GM19240 (cell line): ENCODE measurements at regions not wholly inside any gene's neighbourhood (a gene's known extent, or its start where the extent isn't known, plus 50 kb on each side); places are given as distances from the start of the nearest gene placed in this dataset.
"Not testable (repeated sequence)": the region's sequence is repeated elsewhere in the genome, so short reads cannot be mapped to it uniquely, and the experiment has no call there.

Source experiments
- DNase-seq: peaks from one replicate; pipeline ENCODE4 v3.0.0; 2011; ENCODE audit warnings: low spot score; ENCODE audit not compliant: insufficient read length

DNA sequence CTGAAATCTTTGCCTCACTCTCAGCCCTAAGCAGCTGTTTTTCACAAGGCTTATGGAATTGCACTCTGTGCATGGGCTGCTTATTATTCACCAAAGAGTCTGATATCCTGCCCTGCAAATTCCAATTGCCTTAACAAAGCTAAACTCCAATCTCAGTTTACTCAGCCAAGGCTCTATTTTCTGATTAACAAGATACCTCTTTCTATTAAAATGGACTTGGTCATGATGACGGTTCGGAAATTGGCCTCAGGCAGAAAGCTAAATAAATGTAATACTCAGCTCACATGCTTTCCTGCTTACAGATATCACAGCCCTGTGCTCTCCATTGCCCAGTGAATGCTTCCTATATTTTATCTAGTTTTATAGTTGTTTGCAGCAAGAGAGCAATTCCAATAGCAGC, 1270.8 kb downstream of the PCDH9 start:
- DNase-seq, result no peak

DNA sequence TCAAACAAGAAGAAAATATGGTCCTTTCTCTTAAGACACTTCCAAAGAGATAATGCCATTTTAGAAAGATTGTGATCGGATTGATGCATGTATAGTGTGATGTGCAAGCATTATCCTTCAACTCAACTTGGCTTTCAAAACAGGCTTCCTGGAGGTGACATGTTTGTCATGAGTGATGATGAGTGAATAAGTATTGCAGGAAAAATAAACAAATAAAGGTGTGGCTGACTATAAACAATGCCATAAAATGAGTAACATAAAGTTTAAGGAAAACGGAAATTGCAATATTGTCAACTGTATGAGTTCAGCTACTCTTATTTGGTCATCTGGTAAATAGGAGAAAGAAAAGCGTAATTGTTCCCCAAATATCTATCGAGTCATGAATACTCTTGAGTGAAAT, 1283.7 kb downstream of the PCDH9 start:
- DNase-seq, result no peak

DNA sequence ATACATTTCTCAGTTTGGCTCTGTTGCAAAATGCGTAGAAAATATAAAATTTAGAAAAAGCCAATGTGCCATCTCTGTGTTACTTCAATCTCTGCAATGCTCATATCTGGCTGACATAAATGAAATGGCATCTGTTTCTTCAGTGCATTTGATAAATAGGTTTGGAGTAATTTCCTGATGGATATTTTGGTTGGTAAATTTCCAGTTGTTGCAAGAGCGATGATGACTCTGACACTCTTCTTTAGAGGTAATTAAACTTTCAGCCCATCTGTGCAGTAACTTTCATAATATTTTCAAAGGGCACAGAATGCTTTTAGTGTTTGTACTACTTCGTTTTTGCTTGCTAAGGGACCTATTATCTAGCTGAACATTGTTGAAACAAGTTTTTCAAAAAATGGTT, 1286.4 kb downstream of the PCDH9 start:
- DNase-seq, result no peak

DNA sequence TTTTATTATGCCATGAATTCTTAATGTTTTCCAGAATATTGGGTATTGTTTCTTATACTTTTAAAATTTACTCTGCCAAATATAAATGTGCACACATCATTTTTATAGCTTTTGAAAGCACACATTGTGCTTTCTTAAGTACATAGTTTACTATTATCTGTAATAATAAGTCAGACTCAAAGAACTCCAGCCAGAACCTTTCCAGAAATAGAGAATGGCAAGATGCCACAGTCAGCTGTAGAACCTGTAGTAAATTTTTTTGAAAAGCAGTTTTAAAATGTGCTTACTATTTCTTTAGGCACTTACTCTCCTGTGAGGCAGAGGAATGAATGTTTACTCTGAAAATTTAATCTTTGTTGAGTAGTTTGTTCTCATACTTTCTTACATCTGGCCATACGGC, 1287.1 kb downstream of the PCDH9 start:
- no peak for DNase-seq

DNA sequence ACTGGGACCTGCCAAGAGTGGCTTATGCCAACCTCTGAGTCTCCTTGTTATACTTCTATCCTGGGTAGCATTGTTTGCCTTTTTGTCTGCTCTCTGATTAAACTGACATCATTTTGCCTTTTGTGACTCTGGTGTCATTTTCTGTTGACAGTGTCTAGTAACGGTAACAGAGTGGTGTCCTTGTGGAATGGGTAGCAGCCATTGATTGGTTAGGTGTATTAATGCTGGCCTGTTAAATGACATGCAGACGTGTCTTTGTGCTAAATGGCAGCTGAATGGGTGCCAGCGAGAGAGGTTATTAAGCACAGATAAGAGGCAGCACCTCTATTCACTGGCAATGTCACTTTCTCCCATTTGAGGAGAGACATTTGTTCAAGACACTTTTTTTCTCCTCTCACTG, 1289.4 kb downstream of the PCDH9 start:
- no peak for DNase-seq

DNA sequence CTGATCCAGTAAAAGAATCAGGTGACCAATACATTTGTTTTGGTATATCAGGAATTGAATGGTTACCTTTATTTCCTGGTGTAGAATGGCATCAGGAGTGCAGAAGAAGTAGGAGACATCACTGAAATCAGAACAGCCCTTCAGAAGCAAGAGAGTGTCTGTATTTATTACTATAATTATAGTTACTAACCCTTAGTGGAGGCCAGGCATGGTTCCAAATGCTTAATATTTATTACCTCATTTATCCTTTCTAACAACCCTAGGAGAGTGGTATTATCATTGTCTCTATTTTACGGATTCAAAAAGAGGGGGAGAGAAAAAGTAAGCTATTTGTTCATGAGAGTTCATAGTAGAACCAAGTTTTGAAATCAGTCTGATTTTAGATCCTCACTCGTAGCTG, 1292.9 kb downstream of the PCDH9 start:
- DNase-seq, result no peak

DNA sequence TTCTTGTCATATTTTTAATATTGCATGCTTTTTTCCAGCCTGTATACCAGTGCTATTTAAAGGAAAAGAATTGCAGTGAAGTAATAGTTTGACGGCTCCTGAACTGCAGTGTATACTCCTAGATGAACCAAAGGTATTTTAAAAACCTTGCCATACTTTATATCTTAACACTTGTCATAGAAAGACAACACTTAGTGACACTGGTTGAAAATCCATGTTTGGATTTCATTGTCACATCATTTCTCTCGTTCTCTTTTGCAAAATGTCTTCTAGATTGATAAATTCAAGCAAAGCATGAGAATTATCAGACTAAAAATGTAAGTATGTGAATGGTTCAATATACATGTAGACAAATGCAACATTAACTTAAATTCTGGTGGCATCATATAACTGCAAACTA, 1293.9 kb downstream of the PCDH9 start:
- no peak for DNase-seq

DNA sequence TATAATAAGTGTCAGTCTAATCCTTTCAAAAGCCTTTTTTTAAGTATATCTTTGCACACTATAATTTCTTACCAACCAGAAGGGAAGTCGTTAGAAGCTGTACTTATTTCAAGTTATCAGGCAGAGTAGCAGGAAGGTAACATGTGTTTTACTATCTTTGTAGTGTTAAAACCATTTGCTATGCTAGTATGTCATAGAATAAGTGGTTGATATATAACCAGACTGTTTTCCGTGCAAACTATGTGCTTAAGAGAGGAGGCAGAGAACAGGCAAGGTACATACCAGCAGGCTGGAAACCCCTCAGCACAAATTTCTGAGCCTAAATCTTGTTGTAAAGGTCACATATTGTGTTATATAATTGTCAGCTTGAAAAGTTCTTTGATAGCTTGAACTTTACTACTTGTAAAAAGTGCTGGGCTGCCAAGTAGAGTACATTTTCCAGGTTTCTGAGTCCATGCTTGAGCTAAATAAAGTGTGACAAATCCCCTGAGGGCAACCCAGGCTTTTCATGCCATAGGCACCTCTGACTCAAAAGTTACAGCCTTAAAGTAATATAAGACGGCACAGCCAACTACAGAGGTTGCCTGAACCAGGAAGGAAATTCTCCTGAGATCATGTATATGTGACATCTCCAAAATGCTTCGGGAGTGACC, 1297.4 kb downstream of the PCDH9 start:
- no peak for DNase-seq

DNA sequence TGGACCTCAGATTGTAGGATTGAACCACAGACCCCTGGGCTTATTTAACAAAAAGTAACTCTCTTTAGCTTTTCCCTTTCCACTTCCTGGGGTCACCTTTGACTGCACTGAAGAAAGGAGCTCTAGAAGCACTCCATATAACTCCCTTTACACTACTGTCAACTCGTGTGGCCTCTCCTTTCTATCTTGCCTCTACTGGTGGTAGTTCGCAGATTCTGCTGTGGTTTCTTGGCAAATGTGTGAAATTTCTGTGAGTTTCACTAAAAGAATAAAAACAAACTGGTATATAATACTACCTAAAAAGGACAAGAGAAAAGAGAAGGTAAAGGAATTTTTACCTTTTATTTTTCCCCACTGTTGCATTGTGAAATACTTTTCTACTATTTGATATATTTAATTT, 1298.1 kb downstream of the PCDH9 start:
- DNase-seq, result no peak

DNA sequence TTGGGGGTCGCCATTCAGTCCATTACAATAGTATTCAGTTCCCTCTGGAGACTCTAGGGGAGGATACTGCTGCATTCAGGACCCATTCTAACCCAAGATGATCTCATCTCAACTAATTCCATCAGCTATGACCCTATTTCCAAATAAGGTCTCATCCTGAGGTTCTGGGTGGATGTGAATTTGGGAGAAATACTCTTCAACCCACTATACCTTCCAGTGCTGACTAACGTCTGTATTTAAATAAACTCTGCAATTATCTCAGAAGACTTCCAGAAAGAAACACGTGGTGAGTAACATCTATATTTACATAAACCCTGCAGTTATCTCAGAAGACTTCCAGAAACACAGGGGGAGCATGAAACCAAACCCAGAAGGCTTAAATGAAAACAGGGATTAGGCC, 1300.7 kb downstream of the PCDH9 start:
- DNase-seq, result no peak

DNA sequence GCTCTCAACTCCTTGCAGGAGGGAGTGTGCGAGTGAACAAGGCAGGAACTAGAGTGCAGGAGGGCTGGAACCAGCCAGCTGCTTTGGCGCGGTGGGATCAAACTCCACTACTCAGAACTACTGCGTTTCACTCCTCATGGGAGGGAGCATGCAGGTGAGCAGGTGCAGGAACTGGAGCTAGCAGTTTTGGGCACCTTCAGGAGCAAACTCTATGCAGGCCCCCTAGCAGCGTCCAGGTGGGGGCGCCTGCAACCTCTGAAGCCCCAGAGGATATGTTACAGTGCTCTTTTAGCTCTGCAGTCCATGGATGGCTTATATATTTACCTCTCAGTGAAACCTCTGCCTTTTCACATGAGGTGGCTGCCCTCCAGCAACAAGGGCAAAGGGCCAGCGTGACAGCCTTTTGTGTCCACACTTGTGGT, 1303.4 kb downstream of the PCDH9 start:
- DNase-seq, result no peak

DNA sequence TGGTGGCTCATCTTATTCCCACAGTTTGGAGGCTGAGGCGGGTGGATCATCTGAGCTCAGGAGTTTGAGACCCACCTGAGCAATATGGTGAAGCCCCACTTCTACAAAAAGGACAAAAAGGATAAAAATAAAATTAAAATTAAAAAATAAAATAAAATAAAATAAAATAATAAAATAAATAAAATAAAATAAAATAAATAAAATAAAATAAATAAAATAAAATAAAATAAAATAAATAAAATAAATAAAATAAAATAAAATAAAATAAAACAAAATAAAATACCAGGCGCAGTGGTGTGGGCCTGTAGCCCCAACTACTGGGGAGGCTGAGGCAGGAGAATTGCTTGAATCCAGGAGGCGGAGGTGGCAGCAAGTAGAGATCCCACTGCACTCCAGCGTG, 1307.3 kb downstream of the PCDH9 start:
- not testable (repeated sequence) for DNase-seq

DNA sequence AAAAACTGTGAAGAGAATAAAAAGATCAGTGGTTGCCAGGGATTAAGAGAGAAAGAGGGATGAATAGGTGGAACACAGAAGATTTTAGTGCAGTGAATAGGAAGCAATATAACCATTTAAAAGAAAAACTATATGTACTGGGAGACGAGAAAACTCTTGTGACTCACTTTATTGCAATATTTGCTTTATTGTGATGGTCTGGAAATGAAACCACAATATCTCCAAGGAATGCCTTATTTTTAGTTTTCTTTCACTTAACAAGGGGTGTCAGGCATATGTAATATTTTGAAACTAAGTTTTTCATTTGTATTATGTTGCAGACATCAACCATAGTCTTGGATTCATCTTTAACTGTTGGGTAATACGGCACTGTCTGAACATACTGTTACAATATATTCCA, 1308.2 kb downstream of the PCDH9 start:
- DNase-seq, result no peak

DNA sequence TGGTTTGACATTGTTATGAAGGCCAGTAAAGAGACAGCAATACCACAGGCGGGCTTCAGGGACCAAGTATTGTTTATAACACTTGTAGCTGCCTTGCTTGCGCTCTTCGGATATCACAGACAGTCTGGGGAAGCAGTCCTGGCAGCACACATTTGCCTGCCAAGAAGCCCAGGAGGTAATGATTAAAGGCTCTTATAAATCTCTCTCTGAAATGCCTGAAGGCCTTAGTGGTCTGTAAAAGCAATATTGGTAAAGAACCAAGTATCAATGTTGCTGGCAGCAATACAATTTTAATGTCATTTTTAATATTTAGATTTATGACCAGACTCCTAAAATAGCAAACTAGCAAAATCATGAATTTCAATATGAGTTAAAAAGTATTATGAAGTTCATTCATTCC, 1312.4 kb downstream of the PCDH9 start:
- no peak for DNase-seq

DNA sequence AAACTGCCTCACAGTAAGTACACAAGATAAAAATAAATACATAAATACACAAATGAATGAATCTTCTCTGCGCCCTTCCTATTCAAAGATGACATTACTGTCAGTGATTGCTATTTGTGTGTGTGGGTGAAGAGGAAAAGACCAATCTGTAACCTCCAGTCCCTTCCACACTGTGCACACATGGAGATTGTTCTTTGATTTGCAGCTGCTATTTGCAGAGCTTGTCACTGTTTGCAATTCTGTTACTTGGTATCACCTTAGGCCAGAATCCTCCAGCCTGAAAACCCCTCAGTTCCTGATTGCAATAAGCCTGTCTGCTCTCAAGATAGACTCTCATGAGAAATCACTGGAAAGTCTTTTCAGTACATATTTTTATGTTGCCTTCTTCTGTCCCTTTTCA, 1314.9 kb downstream of the PCDH9 start:
- DNase-seq, result no peak

DNA sequence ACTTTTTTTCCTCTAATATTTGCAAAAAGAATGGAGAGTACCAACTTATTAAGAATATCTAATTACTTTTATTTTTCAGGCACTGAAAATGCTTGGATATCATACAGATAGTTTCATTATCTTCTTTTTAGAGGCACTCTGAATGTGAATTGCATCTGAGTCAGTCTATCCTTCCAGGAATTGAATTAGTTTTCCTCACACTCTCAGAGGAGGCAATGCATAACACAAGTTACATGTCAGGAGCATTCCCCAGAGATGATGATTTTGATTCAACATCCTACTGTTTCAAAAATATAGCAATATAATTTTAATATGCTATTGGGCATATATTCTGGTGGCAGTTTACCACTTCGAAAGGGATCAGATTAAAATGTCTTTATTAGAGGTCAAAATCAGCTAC, 1315.4 kb downstream of the PCDH9 start:
- DNase-seq, result no peak

DNA sequence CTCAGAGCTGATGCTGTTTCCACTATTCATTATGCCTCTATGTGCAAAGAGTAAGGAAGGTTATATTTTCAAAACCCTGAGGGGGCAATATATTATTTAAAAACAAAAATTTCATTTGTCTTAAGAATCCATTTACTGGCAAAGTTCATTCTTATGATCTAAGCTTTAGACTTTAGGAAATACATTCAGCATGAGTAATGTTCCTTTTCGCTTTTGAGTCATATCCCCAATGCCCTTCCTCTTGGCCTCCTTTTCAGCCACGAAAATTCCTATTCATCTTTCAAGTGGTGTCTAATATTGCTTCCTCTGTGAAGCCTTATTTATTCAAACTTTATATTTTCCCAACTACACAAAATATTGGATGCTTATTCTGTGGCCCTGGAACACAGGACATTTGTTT, 1317.0 kb downstream of the PCDH9 start:
- DNase-seq, result no peak

DNA sequence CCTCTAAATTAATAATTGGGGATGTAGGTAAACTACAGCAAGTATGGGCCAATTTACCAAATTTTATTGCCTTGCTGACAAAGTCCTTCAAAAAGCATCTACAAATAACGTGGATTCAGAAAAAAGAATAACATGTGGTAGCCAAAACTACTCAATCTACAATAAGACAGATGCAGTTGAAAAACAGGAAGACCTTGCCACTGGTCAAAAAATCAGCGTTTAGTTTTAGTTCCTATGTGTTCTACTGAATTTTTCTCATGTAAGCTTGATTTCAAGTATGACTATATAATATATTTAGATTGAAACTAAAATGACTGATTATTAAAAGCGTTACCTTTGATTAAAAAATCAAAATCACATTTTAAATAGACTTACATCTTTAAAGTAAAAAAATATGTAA, 1317.6 kb downstream of the PCDH9 start:
- DNase-seq, result no peak

DNA sequence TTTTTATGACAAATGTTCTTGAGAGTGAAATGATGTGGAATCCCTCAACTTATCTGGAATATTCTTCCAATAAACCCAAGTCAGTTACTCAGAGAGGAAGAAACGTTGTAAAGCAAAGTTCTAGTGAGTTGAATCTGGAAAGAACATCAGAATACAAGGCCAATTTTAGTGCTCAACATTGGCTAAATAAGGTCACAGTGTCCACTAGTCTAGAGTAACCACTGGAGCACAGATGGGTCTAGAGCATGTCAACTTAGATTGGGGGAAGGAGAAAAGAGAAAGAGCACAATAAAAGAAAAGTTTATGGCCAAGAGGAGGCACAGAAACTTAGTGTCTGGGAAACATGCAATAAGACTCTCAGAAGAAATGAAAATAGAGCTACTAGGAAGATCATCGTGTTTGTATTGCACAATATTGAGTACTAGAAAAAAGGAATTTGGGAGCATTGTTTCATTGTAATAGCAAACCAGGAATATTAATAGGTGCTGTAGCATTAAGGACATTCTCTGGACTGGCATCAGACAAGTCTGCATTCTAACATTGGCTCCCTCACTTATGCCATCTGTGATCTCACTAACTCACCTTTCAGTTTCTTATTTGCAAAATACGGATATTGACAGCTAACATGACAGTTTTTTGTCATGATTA, 1318.5 kb downstream of the PCDH9 start:
- no peak for DNase-seq

DNA sequence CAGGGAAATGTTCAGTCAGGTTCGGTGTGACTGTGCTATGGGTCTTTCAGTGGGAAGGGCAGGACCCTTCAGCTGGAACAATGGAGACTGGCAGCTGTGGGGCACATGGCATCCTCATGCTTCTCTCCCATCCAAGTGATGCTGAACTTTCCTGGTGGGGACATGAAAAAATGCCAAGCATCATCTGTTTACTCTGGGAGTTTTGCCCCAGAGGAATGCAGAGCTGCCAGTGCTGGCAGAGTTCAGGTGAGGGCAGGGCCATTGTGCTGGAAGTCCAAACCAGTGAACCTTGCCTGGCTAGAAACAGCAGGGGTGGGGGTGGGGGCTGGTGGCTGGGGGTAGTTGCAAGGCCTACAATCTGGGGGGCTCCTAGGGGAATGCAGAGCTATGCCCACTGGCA, 1320.6 kb downstream of the PCDH9 start:
- DNase-seq, result no peak

DNA sequence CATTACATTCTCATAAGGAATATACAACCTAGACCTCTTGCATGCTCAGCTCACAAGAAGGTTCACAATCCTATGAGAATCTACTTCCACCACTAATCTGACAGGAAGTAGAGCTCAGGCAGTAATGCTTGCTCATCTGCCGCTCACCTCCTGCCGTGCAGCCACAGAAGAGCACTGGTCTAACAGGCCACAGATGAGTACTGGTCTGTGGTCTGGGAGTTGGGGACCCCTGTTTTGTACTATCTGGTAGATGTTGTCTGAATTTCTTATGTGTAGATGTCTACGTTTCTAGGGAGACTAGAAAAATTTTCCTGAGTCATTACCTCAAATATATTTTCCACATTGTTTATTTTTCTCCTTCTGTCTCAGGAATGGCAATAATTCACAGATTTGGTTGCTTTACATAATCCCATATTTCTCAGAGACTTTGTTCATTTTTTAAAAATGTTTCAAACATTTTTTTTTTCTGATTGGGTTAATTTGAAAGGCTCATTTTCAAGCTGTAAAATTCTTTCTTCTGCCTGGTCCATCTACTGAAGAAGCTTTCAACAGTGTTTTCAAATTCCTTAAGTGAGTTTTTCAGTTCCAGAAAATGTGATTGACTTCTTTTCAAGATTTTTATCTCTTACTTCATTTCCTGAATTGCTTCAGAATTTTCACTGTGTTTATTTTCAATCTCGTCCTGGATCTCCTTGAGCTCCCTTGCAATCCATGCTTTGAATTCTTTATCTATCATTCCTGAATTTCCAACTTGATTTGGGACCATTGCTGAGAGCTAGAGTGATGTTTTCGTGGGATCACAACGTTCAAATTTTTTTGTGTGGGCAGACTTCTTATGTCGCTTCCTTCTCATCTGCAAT, 1322.2 kb downstream of the PCDH9 start:
- DNase-seq, result no peak

DNA sequence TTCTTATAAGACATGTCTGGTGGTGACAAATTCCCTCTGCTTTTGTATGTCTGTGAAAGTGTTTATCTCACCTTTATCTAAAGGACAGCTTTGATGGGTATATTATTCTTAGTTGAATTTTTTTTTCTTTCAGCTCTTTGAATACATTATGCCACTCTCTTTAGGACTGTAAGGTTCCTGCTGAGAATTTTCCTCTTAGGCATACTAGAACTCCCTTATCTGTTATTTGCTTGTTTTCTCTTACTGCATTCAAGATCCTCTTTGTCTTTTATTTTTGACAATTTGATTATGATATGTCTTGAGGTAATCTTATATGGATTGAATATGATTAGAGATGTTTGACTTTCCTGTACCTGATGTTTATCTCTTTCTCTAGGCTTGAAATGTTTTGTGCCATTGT, 1328.4 kb downstream of the PCDH9 start:
- no peak for DNase-seq

DNA sequence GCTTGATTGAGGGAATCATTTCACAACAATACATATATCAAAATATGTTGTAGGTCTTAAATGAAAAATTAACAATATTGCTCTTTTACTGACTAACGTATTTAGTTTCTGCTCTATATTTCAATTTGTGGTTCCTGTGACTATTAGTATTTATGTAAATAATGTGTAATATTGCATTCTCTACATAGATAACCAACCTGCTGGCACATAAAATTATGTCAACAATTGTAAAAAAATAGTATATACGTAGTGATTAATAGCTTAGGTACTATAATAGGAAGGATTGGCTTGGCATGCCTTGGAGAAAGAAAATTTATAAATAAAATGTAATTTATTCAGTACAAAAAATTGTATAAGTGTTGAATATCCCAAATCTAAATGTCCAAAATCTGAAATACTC, 1336.1 kb downstream of the PCDH9 start:
- no peak for DNase-seq
